LNCAP (cell line): ENCODE measurements at regions not wholly inside any gene's neighbourhood (a gene's known extent, or its start where the extent isn't known, plus 50 kb on each side); places are given as distances from the start of the nearest gene placed in this dataset.

ENCODE experiments used
- CTCF ChIP-seq: fragments of 450-650 bp; IDR thresholded peaks from 2 replicates; pipeline ENCODE4 v1.5.1; 2017; ENCODE audit warnings: mild to moderate bottlenecking

- TF ChIP-seq CTCF, result no peak
Observed at GRCh38 chr7:153835712-153836265, 216.4 kb upstream of the DPP6 start.

GRCh38 chr7:153838591-153838990 is 213.6 kb upstream of the DPP6 start:
- no peak for TF ChIP-seq CTCF

- TF ChIP-seq CTCF, result no peak
Observed at GRCh38 chr7:153840861-153841260, 211.3 kb upstream of the DPP6 start.

- no peak for TF ChIP-seq CTCF
Observed at GRCh38 chr7:153847828-153848227, 204.4 kb upstream of the DPP6 start.

- no peak for TF ChIP-seq CTCF
Observed at GRCh38 chr7:153852261-153852660, 199.9 kb upstream of the DPP6 start.

GRCh38 chr7:153858355-153858754 is 193.8 kb upstream of the DPP6 start:
- TF ChIP-seq CTCF, result no peak

GRCh38 chr7:153859239-153859638 is 193.0 kb upstream of the DPP6 start:
- no peak for TF ChIP-seq CTCF
